HEK293 (cell line): ENCODE measurements at regions not wholly inside any gene's neighbourhood (a gene's known extent, or its start where the extent isn't known, plus 50 kb on each side); places are given as distances from the start of the nearest gene placed in this dataset.
"Not testable (repeated sequence)": the region's sequence is repeated elsewhere in the genome, so short reads cannot be mapped to it uniquely, and the experiment has no call there.

Source experiments
- CTCF ChIA-PET: fragments of 350-600 bp; formaldehyde crosslinking; extraction: SDS; loops from one replicate; lab custom pipeline; 2021; ENCODE audit warnings: antibody characterized with exemption; lab: Yijun Ruan, JAX
- POLR2A ChIA-PET: fragments of 300-600 bp; formaldehyde crosslinking; extraction: SDS; loops from one replicate; lab custom pipeline; 2020; ENCODE audit warnings: antibody characterized with exemption, inconsistent platforms; lab: Yijun Ruan, JAX
- H3K27ac ChIP-seq: fragments of 200-500 bp; sonication (Bioruptor generic); 2 replicates; pipeline ENCODE4 v1.5.1; 2014; ENCODE audit warnings: low read depth, low read length, control low read depth, inconsistent platforms; ENCODE audit errors: extremely low read depth
- H3K36me3 ChIP-seq, 2 experiments: fragments of 200-500 bp in 1 of 2; sonication (Bioruptor generic) in 1 of 2; 1 replicate in 1 of 2; 2 replicates in 1 of 2; pipeline ENCODE4 v1.5.1; 2014 to 2017; ENCODE audit warnings: inconsistent platforms in 2 of 2, low read length in 2 of 2; ENCODE audit not compliant: control insufficient read depth in 2 of 2, insufficient read depth in 1 of 2
- H3K4me1 ChIP-seq: fragments of 200-500 bp; sonication (Bioruptor generic); 2 replicates; pipeline ENCODE4 v1.5.1; 2014; ENCODE audit warnings: mild to moderate bottlenecking, low read length, inconsistent platforms; ENCODE audit not compliant: control insufficient read depth, insufficient read depth
- H3K4me3 ChIP-seq: 2 replicates; pipeline ENCODE4 v1.5.1; 2011; ENCODE audit warnings: low read depth, mild to moderate bottlenecking, control low read depth, low read length, moderate library complexity
- H3K9me3 ChIP-seq: fragments of 200-500 bp; sonication (Bioruptor generic); 2 replicates; pipeline ENCODE4 v1.5.1; 2014; ENCODE audit warnings: low read depth, low read length, inconsistent platforms; ENCODE audit not compliant: control insufficient read depth, insufficient read depth
- IKZF3 ChIP-seq: fragments of 450-650 bp; IDR thresholded peaks from 2 replicates; pipeline ENCODE4 v1.5.0; 2018; ENCODE audit warnings: missing biosample characterization, mild to moderate bottlenecking, missing genetic modification characterization, moderate library complexity
- KLF16 ChIP-seq: fragments of 450-650 bp; formaldehyde crosslinking; IDR thresholded peaks from 2 replicates; pipeline ENCODE4 v1.5.1; 2017; ENCODE audit warnings: missing biosample characterization, missing genetic modification characterization
- RBAK ChIP-seq: fragments of 450-650 bp; formaldehyde crosslinking; IDR thresholded peaks from 2 replicates; pipeline ENCODE4 v1.5.1; 2016; ENCODE audit warnings: missing biosample characterization, missing genetic modification characterization
- REST ChIP-seq: fragments of 450-650 bp; formaldehyde crosslinking; IDR thresholded peaks from 2 replicates; pipeline ENCODE4 v1.5.1; 2016; ENCODE audit warnings: missing biosample characterization, missing genetic modification characterization
- ZBTB20 ChIP-seq: fragments of 450-650 bp; formaldehyde crosslinking; IDR thresholded peaks from 2 replicates; pipeline ENCODE4 v1.5.1; 2016; ENCODE audit warnings: missing biosample characterization, missing genetic modification characterization
- ZBTB48 ChIP-seq: fragments of 450-650 bp; formaldehyde crosslinking; IDR thresholded peaks from 2 replicates; pipeline ENCODE4 v1.5.1; 2016; ENCODE audit warnings: missing biosample characterization, missing genetic modification characterization
- ZNF132 ChIP-seq: fragments of 450-650 bp; formaldehyde crosslinking; IDR thresholded peaks from 2 replicates; pipeline ENCODE4 v1.5.1; 2017; ENCODE audit warnings: missing biosample characterization, missing genetic modification characterization, borderline replicate concordance
- ZNF223 ChIP-seq: fragments of 450-650 bp; formaldehyde crosslinking; IDR thresholded peaks from 2 replicates; pipeline ENCODE4 v1.5.1; 2016; ENCODE audit warnings: missing biosample characterization, missing genetic modification characterization
- ZNF24 ChIP-seq: fragments of 450-650 bp; formaldehyde crosslinking; IDR thresholded peaks from 2 replicates; pipeline ENCODE4 v1.5.1; 2016; ENCODE audit warnings: missing biosample characterization, missing genetic modification characterization
- ZNF248 ChIP-seq: fragments of 450-650 bp; formaldehyde crosslinking; IDR thresholded peaks from 2 replicates; pipeline ENCODE4 v1.5.1; 2017; ENCODE audit warnings: missing biosample characterization, missing genetic modification characterization
- ZNF266 ChIP-seq: fragments of 450-650 bp; formaldehyde crosslinking; IDR thresholded peaks from 2 replicates; pipeline ENCODE4 v1.5.1; 2016; ENCODE audit warnings: missing biosample characterization, missing genetic modification characterization, low read depth
- ZNF302 ChIP-seq: fragments of 450-650 bp; formaldehyde crosslinking; IDR thresholded peaks from 2 replicates; pipeline ENCODE4 v1.5.1; 2016; ENCODE audit warnings: missing biosample characterization, missing genetic modification characterization, low read depth
- ZNF324 ChIP-seq: fragments of 450-650 bp; formaldehyde crosslinking; IDR thresholded peaks from 2 replicates; pipeline ENCODE4 v1.5.1; 2016; ENCODE audit warnings: missing biosample characterization, missing genetic modification characterization
- ZNF501 ChIP-seq: fragments of 450-650 bp; formaldehyde crosslinking; IDR thresholded peaks from 2 replicates; pipeline ENCODE4 v1.5.1; 2016; ENCODE audit warnings: missing biosample characterization, missing genetic modification characterization
- ZNF701 ChIP-seq: fragments of 450-650 bp; formaldehyde crosslinking; IDR thresholded peaks from 2 replicates; pipeline ENCODE4 v1.5.1; 2016; ENCODE audit warnings: missing biosample characterization, missing genetic modification characterization
- ZNF704 ChIP-seq: fragments of 450-650 bp; formaldehyde crosslinking; IDR thresholded peaks from 2 replicates; pipeline ENCODE4 v1.5.1; 2016; ENCODE audit warnings: missing biosample characterization, missing genetic modification characterization
- ZNF76 ChIP-seq: fragments of 450-650 bp; formaldehyde crosslinking; IDR thresholded peaks from 2 replicates; pipeline ENCODE4; 2016; ENCODE audit warnings: low read depth, missing biosample characterization, missing genetic modification characterization, borderline replicate concordance

GRCh38 chr10:131833446-131834080 is 67.2 kb upstream of the PPP2R2D start:
- no peaks in the 10 kb centered on the region for H3K9me3 ChIP-seq
- CTCF ChIA-PET: no interaction called here
- no peaks in the 10 kb centered on the region for H3K36me3 ChIP-seq
- no peak overlapping the region for H3K4me3 ChIP-seq
- no peaks in the 10 kb centered on the region for H3K4me1 ChIP-seq
- no peak for TF ChIP-seq KLF16
- no peak for TF ChIP-seq ZBTB20 (tag by site-specific recombination)
- TF ChIP-seq IKZF3 (tag by site-specific recombination): no peak
- TF ChIP-seq ZNF76: no peak
- TF ChIP-seq RBAK (tag by site-specific recombination): no peak
- TF ChIP-seq ZNF248 (tag by site-specific recombination): no peak
- TF ChIP-seq ZNF704: no peak
- H3K27ac ChIP-seq: no peak overlapping the region
- POLR2A ChIA-PET: no interaction called here

- TF ChIP-seq REST (tag by site-specific recombination) (no peak), ZNF501 (tag by site-specific recombination) (no peak), ZNF324 (tag by site-specific recombination) (no peak)
- Histone ChIP-seq H3K4me3 (no peak overlapping the region), H3K4me1 (no peaks in the 10 kb centered on the region), H3K27ac (no peak overlapping the region), H3K9me3 (no peaks in the 10 kb centered on the region), H3K36me3 (no peaks in the 10 kb centered on the region)
- CTCF ChIA-PET: interaction anchor here (0.7 kb wide), 1 partner anchor 141 kb away, joined by 4 read pairs; no protein-coding TSS in a partner anchor
- POLR2A ChIA-PET: no interaction called here
Observed at GRCh38 chr10:131834152-131834810, 66.5 kb upstream of the PPP2R2D start.

GRCh38 chr10:131838966-131839742 is 61.7 kb upstream of the PPP2R2D start:
- Histone ChIP-seq H3K4me3 (no peak overlapping the region), H3K27ac (no peak overlapping the region), H3K4me1 (no peaks in the 10 kb centered on the region), H3K9me3 (no peaks in the 10 kb centered on the region), H3K36me3 (no peaks in the 10 kb centered on the region)
- ChIA-PET POLR2A (no interaction called here), CTCF (no interaction called here)
- TF ChIP-seq ZNF701 (no peak), ZNF24 (tag by site-specific recombination) (no peak), ZNF266 (tag by site-specific recombination) (no peak), ZBTB48 (tag by site-specific recombination) (no peak), ZNF223 (tag by site-specific recombination) (no peak), ZNF302 (tag by site-specific recombination) (no peak), ZNF132 (tag by site-specific recombination) (no peak)

GRCh38 chr10:131839880-131840787 is 60.7 kb upstream of the PPP2R2D start:
- CTCF ChIA-PET, H3K4me3 ChIP-seq, H3K27ac ChIP-seq, H3K9me3 ChIP-seq, H3K4me1 ChIP-seq, POLR2A ChIA-PET, H3K36me3 ChIP-seq: not testable (repeated sequence)
